ENCODE measurements at regions not wholly inside any gene's neighbourhood (a gene's known extent, or its start where the extent isn't known, plus 50 kb on each side); places are given as distances from the start of the nearest gene placed in this dataset.

GRCh38 chr10:50936335-50936734 is 50.9 kb upstream of the A1CF start:
- no peak for TF ChIP-seq CTCF (IDR thresholded peaks at IDR 0.05; ENCODE audit: low read depth, low read length, poor library complexity, severe bottlenecking)
- no peak for TF ChIP-seq EZH2phosphoT487 (IDR thresholded peaks at IDR 0.05; ENCODE audit: borderline replicate concordance, low read length)

All from DOHH2 (cell line).